ENCODE measurements at regions not wholly inside any gene's neighbourhood (a gene's known extent, or its start where the extent isn't known, plus 50 kb on each side); places are given as distances from the start of the nearest gene placed in this dataset.

- intact Hi-C loops (cut with DNase I, micrococcal nuclease), result no loop called here
- no peak overlapping the region for H3K27ac ChIP-seq (ENCODE audit: low read depth in 1 of 2, low read length in 2 of 2)
- no peak for DNase-seq
- ATAC-seq (ENCODE audit: poor library complexity), result no peak
- H3K4me1 ChIP-seq (ENCODE audit: insufficient read depth, low read length), result no peaks in the 10 kb centered on the region
- ChIA-PET CTCF (no interaction called here), POLR2A (no interaction called here)
- no peak overlapping the region for H3K27ac Mint-ChIP-seq
- TF ChIP-seq, protein P1, sequence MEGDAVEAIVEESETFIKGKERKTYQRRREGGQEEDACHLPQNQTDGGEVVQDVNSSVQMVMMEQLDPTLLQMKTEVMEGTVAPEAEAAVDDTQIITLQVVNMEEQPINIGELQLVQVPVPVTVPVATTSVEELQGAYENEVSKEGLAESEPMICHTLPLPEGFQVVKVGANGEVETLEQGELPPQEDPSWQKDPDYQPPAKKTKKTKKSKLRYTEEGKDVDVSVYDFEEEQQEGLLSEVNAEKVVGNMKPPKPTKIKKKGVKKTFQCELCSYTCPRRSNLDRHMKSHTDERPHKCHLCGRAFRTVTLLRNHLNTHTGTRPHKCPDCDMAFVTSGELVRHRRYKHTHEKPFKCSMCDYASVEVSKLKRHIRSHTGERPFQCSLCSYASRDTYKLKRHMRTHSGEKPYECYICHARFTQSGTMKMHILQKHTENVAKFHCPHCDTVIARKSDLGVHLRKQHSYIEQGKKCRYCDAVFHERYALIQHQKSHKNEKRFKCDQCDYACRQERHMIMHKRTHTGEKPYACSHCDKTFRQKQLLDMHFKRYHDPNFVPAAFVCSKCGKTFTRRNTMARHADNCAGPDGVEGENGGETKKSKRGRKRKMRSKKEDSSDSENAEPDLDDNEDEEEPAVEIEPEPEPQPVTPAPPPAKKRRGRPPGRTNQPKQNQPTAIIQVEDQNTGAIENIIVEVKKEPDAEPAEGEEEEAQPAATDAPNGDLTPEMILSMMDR (IDR thresholded peaks at IDR 0.05), result no peak
- no peak overlapping the region for H3K4me3 Mint-ChIP-seq
- H3K27me3 Mint-ChIP-seq, result no peaks in the 10 kb centered on the region
- H3K9me3 Mint-ChIP-seq, result peaks cover 2% of the 10 kb centered on the region
- no peak overlapping the region for H3K4me3 ChIP-seq (ENCODE audit: low read length)
- H3K36me3 Mint-ChIP-seq (ENCODE audit: low read depth), result no peaks in the 10 kb centered on the region
- H3K27me3 ChIP-seq (ENCODE audit: control insufficient read depth in 1 of 2, insufficient read depth in 2 of 2, low read length in 2 of 2), result no peaks in the 10 kb centered on the region
- no peaks in the 10 kb centered on the region for H3K4me1 Mint-ChIP-seq (ENCODE audit: low read depth)
- H3K9me3 ChIP-seq (ENCODE audit: control insufficient read depth in 1 of 2, insufficient read depth in 1 of 2, low read length in 2 of 2), result peaks cover 0 to 7% of the 10 kb centered on the region in 2 experiments
- no peaks in the 10 kb centered on the region for H3K36me3 ChIP-seq (ENCODE audit: insufficient read depth, low read length)
Measured at GRCh38 chr3:117743993-117744392, 1034.4 kb downstream of the TUSC7 start.

DNA sequence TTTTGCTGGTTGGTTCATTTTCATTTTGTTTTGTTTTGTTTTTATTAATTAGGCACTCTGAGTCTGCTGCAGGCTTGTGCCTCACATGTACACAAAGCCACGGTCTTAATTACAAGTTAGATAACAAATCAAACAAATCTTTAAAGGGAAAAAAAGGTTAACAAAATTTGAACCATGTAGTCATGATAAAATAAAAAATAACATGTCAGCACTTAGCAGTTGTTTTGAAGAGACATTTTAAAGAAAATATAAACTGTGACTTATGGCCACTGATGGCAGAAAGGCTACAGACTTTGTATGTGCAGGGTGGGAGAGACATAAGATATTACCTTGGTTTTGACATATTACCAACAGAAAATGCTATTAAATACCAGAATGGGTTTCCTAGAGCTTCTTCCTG is 1035.4 kb downstream of the TUSC7 start:
- no peak overlapping the region for H3K4me3 ChIP-seq (ENCODE audit: low read length)
- no peaks in the 10 kb centered on the region for H3K36me3 ChIP-seq (ENCODE audit: insufficient read depth, low read length)
- H3K4me1 ChIP-seq (ENCODE audit: insufficient read depth, low read length), result no peaks in the 10 kb centered on the region
- H3K27me3 Mint-ChIP-seq, result no peaks in the 10 kb centered on the region
- H3K27ac ChIP-seq (ENCODE audit: low read depth in 1 of 2, low read length in 2 of 2), result no peak overlapping the region
- intact Hi-C loops (cut with DNase I, micrococcal nuclease), result no loop called here
- ChIA-PET POLR2A (no interaction called here), CTCF (no interaction called here)
- H3K9me3 ChIP-seq (ENCODE audit: control insufficient read depth in 1 of 2, insufficient read depth in 1 of 2, low read length in 2 of 2), result peaks cover 0 to 7% of the 10 kb centered on the region in 2 experiments
- no peak overlapping the region for H3K27ac Mint-ChIP-seq
- H3K36me3 Mint-ChIP-seq (ENCODE audit: low read depth), result no peaks in the 10 kb centered on the region
- ATAC-seq (ENCODE audit: poor library complexity) (no peak), DNase-seq (no peak)
- no peaks in the 10 kb centered on the region for H3K4me1 Mint-ChIP-seq (ENCODE audit: low read depth)
- TF ChIP-seq, protein P1 (IDR thresholded peaks at IDR 0.05), result no peak
- peaks cover 5% of the 10 kb centered on the region for H3K9me3 Mint-ChIP-seq
- no peak overlapping the region for H3K4me3 Mint-ChIP-seq
- H3K27me3 ChIP-seq (ENCODE audit: control insufficient read depth in 1 of 2, insufficient read depth in 2 of 2, low read length in 2 of 2), result no peaks in the 10 kb centered on the region

- Mint-ChIP-seq H3K27ac (no peak overlapping the region), H3K27me3 (no peaks in the 10 kb centered on the region), H3K4me3 (no peak overlapping the region), H3K36me3 (ENCODE audit: low read depth) (no peaks in the 10 kb centered on the region), H3K4me1 (ENCODE audit: low read depth) (no peaks in the 10 kb centered on the region), H3K9me3 (peaks cover 5% of the 10 kb centered on the region)
- no peak overlapping the region for H3K4me3 ChIP-seq (ENCODE audit: low read length)
- TF ChIP-seq, protein P1 (IDR thresholded peaks at IDR 0.05), result no peak
- DNase-seq, result no peak
- ChIA-PET CTCF (no interaction called here), POLR2A (no interaction called here)
- peaks cover 0 to 7% of the 10 kb centered on the region in 2 experiments for H3K9me3 ChIP-seq (ENCODE audit: control insufficient read depth in 1 of 2, insufficient read depth in 1 of 2, low read length in 2 of 2)
- no peaks in the 10 kb centered on the region for H3K27me3 ChIP-seq (ENCODE audit: control insufficient read depth in 1 of 2, insufficient read depth in 2 of 2, low read length in 2 of 2)
- no peak for ATAC-seq (ENCODE audit: poor library complexity)
- intact Hi-C loops (cut with DNase I, micrococcal nuclease), result no loop called here
- H3K4me1 ChIP-seq (ENCODE audit: insufficient read depth, low read length), result no peaks in the 10 kb centered on the region
- no peaks in the 10 kb centered on the region for H3K36me3 ChIP-seq (ENCODE audit: insufficient read depth, low read length)
- no peak overlapping the region for H3K27ac ChIP-seq (ENCODE audit: low read depth in 1 of 2, low read length in 2 of 2)
Measured at GRCh38 chr3:117745516-117745915, 1035.9 kb downstream of the TUSC7 start.

Data from CD4-positive, alpha-beta T cell (primary cell).